BLaER1 (cell line): ENCODE measurements at regions not wholly inside any gene's neighbourhood (a gene's known extent, or its start where the extent isn't known, plus 50 kb on each side); places are given as distances from the start of the nearest gene placed in this dataset.

Source experiments
- H3K27ac ChIP-seq: shearing (Covaris generic); formaldehyde crosslinking; 2 replicates; pipeline ENCODE4 v1.8.1; 2022
- H3K27me3 ChIP-seq: shearing (Covaris generic); formaldehyde crosslinking; 2 replicates; pipeline ENCODE4 v1.8.1; 2022
- H3K36me3 ChIP-seq: shearing (Covaris generic); formaldehyde crosslinking; 2 replicates; pipeline ENCODE4 v1.8.1; 2022
- H3K4me1 ChIP-seq: shearing (Covaris generic); formaldehyde crosslinking; 2 replicates; pipeline ENCODE4 v1.8.1; 2022
- H3K4me2 ChIP-seq: shearing (Covaris generic); formaldehyde crosslinking; 2 replicates; pipeline ENCODE4 v1.8.1; 2022
- H3K4me3 ChIP-seq: shearing (Covaris generic); formaldehyde crosslinking; 2 replicates; pipeline ENCODE4 v1.8.1; 2022
- H3K9ac ChIP-seq: shearing (Covaris generic); formaldehyde crosslinking; 2 replicates; pipeline ENCODE4 v1.8.1; 2022
- H3K9me3 ChIP-seq: shearing (Covaris generic); formaldehyde crosslinking; 2 replicates; pipeline ENCODE4 v1.8.1; 2022
- H4K20me1 ChIP-seq: shearing (Covaris generic); formaldehyde crosslinking; 2 replicates; pipeline ENCODE4 v1.8.1; 2022
- Cebpa-rat ChIP-seq: shearing (Covaris generic); IDR thresholded peaks from 2 replicates; pipeline ENCODE4 v1.8.1; 2022

- Histone ChIP-seq H3K4me2 (no peak overlapping the region), H3K36me3 (no peaks in the 10 kb centered on the region), H3K27me3 (no peaks in the 10 kb centered on the region), H3K4me3 (no peak overlapping the region), H3K4me1 (peaks cover 8% of the 10 kb centered on the region), H4K20me1 (no peaks in the 10 kb centered on the region), H3K9me3 (no peaks in the 10 kb centered on the region), H3K27ac (no peak overlapping the region), H3K9ac (no peak overlapping the region)
- TF ChIP-seq Cebpa-rat: no peak
These were observed 407.6 kb upstream of the CADM1 start for GRCh38 chr11:115911613-115912346.

- Histone ChIP-seq H3K4me1 (peaks cover 8% of the 10 kb centered on the region), H3K4me3 (no peak overlapping the region), H3K27ac (no peak overlapping the region), H3K9ac (no peak overlapping the region), H3K9me3 (no peaks in the 10 kb centered on the region), H3K27me3 (no peaks in the 10 kb centered on the region), H3K4me2 (no peak overlapping the region), H3K36me3 (no peaks in the 10 kb centered on the region), H4K20me1 (no peaks in the 10 kb centered on the region)
- TF ChIP-seq Cebpa-rat: no peak
These were observed 406.2 kb upstream of the CADM1 start for GRCh38 chr11:115910379-115910778.

GRCh38 chr11:115906171-115906570 lies 402.0 kb upstream of the CADM1 start:
- H3K4me3 ChIP-seq: no peak overlapping the region
- no peak overlapping the region for H3K9ac ChIP-seq
- no peaks in the 10 kb centered on the region for H3K4me1 ChIP-seq
- H3K27me3 ChIP-seq: no peaks in the 10 kb centered on the region
- no peaks in the 10 kb centered on the region for H4K20me1 ChIP-seq
- no peak for TF ChIP-seq Cebpa-rat
- no peaks in the 10 kb centered on the region for H3K9me3 ChIP-seq
- no peak overlapping the region for H3K27ac ChIP-seq
- H3K4me2 ChIP-seq: no peak overlapping the region
- no peaks in the 10 kb centered on the region for H3K36me3 ChIP-seq

- no peak overlapping the region for H3K9ac ChIP-seq
- H3K9me3 ChIP-seq: no peaks in the 10 kb centered on the region
- H3K27ac ChIP-seq: no peak overlapping the region
- no peaks in the 10 kb centered on the region for H4K20me1 ChIP-seq
- no peak overlapping the region for H3K4me2 ChIP-seq
- no peaks in the 10 kb centered on the region for H3K36me3 ChIP-seq
- no peak for TF ChIP-seq Cebpa-rat
- no peaks in the 10 kb centered on the region for H3K4me1 ChIP-seq
- no peaks in the 10 kb centered on the region for H3K27me3 ChIP-seq
- H3K4me3 ChIP-seq: no peak overlapping the region
These were observed 401.3 kb upstream of the CADM1 start for GRCh38 chr11:115905341-115906000.

GRCh38 chr11:115903179-115903578 lies 399.0 kb upstream of the CADM1 start:
- no peaks in the 10 kb centered on the region for H4K20me1 ChIP-seq
- TF ChIP-seq Cebpa-rat: no peak
- H3K36me3 ChIP-seq: no peaks in the 10 kb centered on the region
- no peak overlapping the region for H3K9ac ChIP-seq
- H3K27me3 ChIP-seq: no peaks in the 10 kb centered on the region
- no peaks in the 10 kb centered on the region for H3K9me3 ChIP-seq
- no peak overlapping the region for H3K27ac ChIP-seq
- H3K4me2 ChIP-seq: no peak overlapping the region
- H3K4me1 ChIP-seq: no peaks in the 10 kb centered on the region
- no peak overlapping the region for H3K4me3 ChIP-seq

GRCh38 chr11:115901069-115901468 lies 396.9 kb upstream of the CADM1 start:
- H3K9me3 ChIP-seq: no peaks in the 10 kb centered on the region
- no peaks in the 10 kb centered on the region for H3K27me3 ChIP-seq
- H3K4me3 ChIP-seq: no peak overlapping the region
- no peak overlapping the region for H3K4me2 ChIP-seq
- H3K36me3 ChIP-seq: no peaks in the 10 kb centered on the region
- H3K9ac ChIP-seq: no peak overlapping the region
- TF ChIP-seq Cebpa-rat: no peak
- no peaks in the 10 kb centered on the region for H4K20me1 ChIP-seq
- H3K27ac ChIP-seq: no peak overlapping the region
- H3K4me1 ChIP-seq: no peaks in the 10 kb centered on the region

GRCh38 chr11:115900111-115900510 lies 395.9 kb upstream of the CADM1 start:
- no peak for TF ChIP-seq Cebpa-rat
- H3K36me3 ChIP-seq: no peaks in the 10 kb centered on the region

GRCh38 chr11:115897707-115898106 lies 393.5 kb upstream of the CADM1 start:
- Histone ChIP-seq H3K36me3 (no peaks in the 10 kb centered on the region), H3K4me1 (no peaks in the 10 kb centered on the region), H3K9ac (no peak overlapping the region), H3K27ac (no peak overlapping the region), H3K4me3 (no peak overlapping the region), H3K9me3 (no peaks in the 10 kb centered on the region), H4K20me1 (no peaks in the 10 kb centered on the region), H3K27me3 (no peaks in the 10 kb centered on the region), H3K4me2 (no peak overlapping the region)
- TF ChIP-seq Cebpa-rat: no peak

More at GRCh38 chr11:115900111-115900510, 395.9 kb upstream of the CADM1 start:
- H3K9me3 ChIP-seq: no peaks in the 10 kb centered on the region
- H3K4me3 ChIP-seq: no peak overlapping the region
- H3K4me1 ChIP-seq: no peaks in the 10 kb centered on the region
- H3K4me2 ChIP-seq: no peak overlapping the region
- no peak overlapping the region for H3K9ac ChIP-seq
- H3K27ac ChIP-seq: no peak overlapping the region
- H3K27me3 ChIP-seq: no peaks in the 10 kb centered on the region
- H4K20me1 ChIP-seq: no peaks in the 10 kb centered on the region

- H3K27me3 ChIP-seq: no peaks in the 10 kb centered on the region
- H3K9ac ChIP-seq: no peak overlapping the region
- H3K9me3 ChIP-seq: no peaks in the 10 kb centered on the region
- no peaks in the 10 kb centered on the region for H4K20me1 ChIP-seq
- H3K27ac ChIP-seq: no peak overlapping the region
- H3K4me3 ChIP-seq: no peak overlapping the region
- H3K4me2 ChIP-seq: no peak overlapping the region
- TF ChIP-seq Cebpa-rat: no peak
- H3K36me3 ChIP-seq: no peaks in the 10 kb centered on the region
- H3K4me1 ChIP-seq: no peaks in the 10 kb centered on the region
These were observed 391.9 kb upstream of the CADM1 start for GRCh38 chr11:115896084-115896483.

- Histone ChIP-seq H3K4me1 (no peaks in the 10 kb centered on the region), H3K27ac (no peak overlapping the region)
- TF ChIP-seq Cebpa-rat: no peak
These were observed 391.4 kb upstream of the CADM1 start for GRCh38 chr11:115895594-115895993.

More at GRCh38 chr11:115895594-115895993, 391.4 kb upstream of the CADM1 start:
- Histone ChIP-seq H3K9me3 (no peaks in the 10 kb centered on the region), H3K4me3 (no peak overlapping the region), H3K27me3 (no peaks in the 10 kb centered on the region), H3K36me3 (no peaks in the 10 kb centered on the region), H3K4me2 (no peak overlapping the region), H3K9ac (no peak overlapping the region), H4K20me1 (no peaks in the 10 kb centered on the region)
